Eye (tissue), 1 donor: ENCODE measurements at regions not wholly inside any gene's neighbourhood (a gene's known extent, or its start where the extent isn't known, plus 50 kb on each side); places are given as distances from the start of the nearest gene placed in this dataset.
"Not testable (repeated sequence)": the region's sequence is repeated elsewhere in the genome, so short reads cannot be mapped to it uniquely, and the experiment has no call there.

Source experiments
- DNase-seq: peaks from one replicate; pipeline ENCODE4 v3.0.0-alpha.2; 2015

- DNase-seq: not testable (repeated sequence)
Observed at GRCh38 chr2:47689118-47689517, 93.8 kb upstream of the MSH6 start.

GRCh38 chr2:47688561-47688960, 94.4 kb upstream of the MSH6 start:
- DNase-seq: no peak

GRCh38 chr2:47687856-47688255, 95.1 kb upstream of the MSH6 start:
- DNase-seq: no peak

GRCh38 chr2:47686018-47686417, 96.9 kb upstream of the MSH6 start:
- no peak for DNase-seq

GRCh38 chr2:47682216-47682749, 100.7 kb upstream of the MSH6 start:
- DNase-seq: no peak

GRCh38 chr2:47676261-47676926, 105.6 kb upstream of the KCNK12 start:
- no peak for DNase-seq

- DNase-seq: no peak
Observed at GRCh38 chr2:47675196-47675825, 104.5 kb upstream of the KCNK12 start.

GRCh38 chr2:47666332-47666731, 95.5 kb upstream of the KCNK12 start:
- DNase-seq: no peak

- DNase-seq: no peak
Observed at GRCh38 chr2:47664817-47665216, 94.0 kb upstream of the KCNK12 start.

GRCh38 chr2:47662552-47662951, 91.8 kb upstream of the KCNK12 start:
- no peak for DNase-seq

GRCh38 chr2:47661310-47661709, 90.5 kb upstream of the KCNK12 start:
- no peak for DNase-seq

GRCh38 chr2:47660168-47660567, 89.4 kb upstream of the KCNK12 start:
- no peak for DNase-seq

GRCh38 chr2:47658646-47659320, 88.0 kb upstream of the KCNK12 start:
- no peak for DNase-seq

- no peak for DNase-seq
Observed at GRCh38 chr2:47657886-47658489, 87.2 kb upstream of the KCNK12 start.

GRCh38 chr2:47656715-47657600, 86.2 kb upstream of the KCNK12 start:
- no peak for DNase-seq

- DNase-seq: no peak
Observed at GRCh38 chr2:47655563-47655880, 84.7 kb upstream of the KCNK12 start.

GRCh38 chr2:47654790-47655562, 84.2 kb upstream of the KCNK12 start:
- DNase-seq: no peak

- peak; percentile 57 for DNase-seq
Observed at GRCh38 chr2:47653902-47654789, 83.4 kb upstream of the KCNK12 start.

- DNase-seq: no peak
Observed at GRCh38 chr2:47653036-47653435, 82.3 kb upstream of the KCNK12 start.

GRCh38 chr2:47652061-47652690, 81.4 kb upstream of the KCNK12 start:
- no peak for DNase-seq
